ENCODE measurements at regions not wholly inside any gene's neighbourhood (a gene's known extent, or its start where the extent isn't known, plus 50 kb on each side); places are given as distances from the start of the nearest gene placed in this dataset.

DNA sequence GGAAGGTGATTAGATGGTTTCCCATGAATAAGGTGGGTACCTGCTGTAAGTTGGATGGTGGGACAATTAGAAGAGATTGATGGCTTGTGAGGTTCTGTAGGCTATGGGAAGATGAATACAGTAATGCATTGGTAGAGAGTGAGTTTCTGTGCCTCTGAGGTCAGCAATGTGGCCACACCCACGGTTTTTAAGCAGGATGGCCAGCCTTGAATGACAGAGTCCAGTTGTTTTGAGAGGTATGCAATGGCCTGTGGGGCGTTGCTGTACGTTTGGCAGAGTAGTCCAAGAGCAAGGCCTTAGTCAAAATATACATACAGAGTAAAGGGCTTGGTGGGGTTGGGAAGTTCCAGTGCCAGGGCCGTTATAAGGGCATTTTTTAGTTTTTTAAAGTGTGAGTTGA is 235.6 kb upstream of the C9orf72 start:
- H3K27me3 ChIP-seq (ENCODE audit: control insufficient read depth, insufficient read depth, low read length) = no peaks in the 10 kb centered on the region
- Mint-ChIP-seq H3K27me3 (ENCODE audit: low read depth in 2 of 2) (no peaks in the 10 kb centered on the region), H3K4me1 (no peaks in the 10 kb centered on the region), H3K36me3 (no peaks in the 10 kb centered on the region), H3K4me3 (no peak overlapping the region), H3K27ac (no peak overlapping the region), H3K9me3 (peaks cover 4 to 15% of the 10 kb centered on the region in 2 donors)
- 53% methylated on average over 4 of the region's 4 CpGs for WGBS (ENCODE audit: insufficient coverage)
- ATAC-seq = no peak
- H3K27ac ChIP-seq (ENCODE audit: low read length) = no peak overlapping the region
- TF ChIP-seq, protein P1, sequence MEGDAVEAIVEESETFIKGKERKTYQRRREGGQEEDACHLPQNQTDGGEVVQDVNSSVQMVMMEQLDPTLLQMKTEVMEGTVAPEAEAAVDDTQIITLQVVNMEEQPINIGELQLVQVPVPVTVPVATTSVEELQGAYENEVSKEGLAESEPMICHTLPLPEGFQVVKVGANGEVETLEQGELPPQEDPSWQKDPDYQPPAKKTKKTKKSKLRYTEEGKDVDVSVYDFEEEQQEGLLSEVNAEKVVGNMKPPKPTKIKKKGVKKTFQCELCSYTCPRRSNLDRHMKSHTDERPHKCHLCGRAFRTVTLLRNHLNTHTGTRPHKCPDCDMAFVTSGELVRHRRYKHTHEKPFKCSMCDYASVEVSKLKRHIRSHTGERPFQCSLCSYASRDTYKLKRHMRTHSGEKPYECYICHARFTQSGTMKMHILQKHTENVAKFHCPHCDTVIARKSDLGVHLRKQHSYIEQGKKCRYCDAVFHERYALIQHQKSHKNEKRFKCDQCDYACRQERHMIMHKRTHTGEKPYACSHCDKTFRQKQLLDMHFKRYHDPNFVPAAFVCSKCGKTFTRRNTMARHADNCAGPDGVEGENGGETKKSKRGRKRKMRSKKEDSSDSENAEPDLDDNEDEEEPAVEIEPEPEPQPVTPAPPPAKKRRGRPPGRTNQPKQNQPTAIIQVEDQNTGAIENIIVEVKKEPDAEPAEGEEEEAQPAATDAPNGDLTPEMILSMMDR (IDR thresholded peaks at IDR 0.05) = no peak
- H3K4me3 ChIP-seq (ENCODE audit: low read length) = no peak overlapping the region
- intact Hi-C loops (cut with micrococcal nuclease) = no loop called here
- DNase-seq = no peak
- no peaks in the 10 kb centered on the region for H3K36me3 ChIP-seq (ENCODE audit: control insufficient read depth, insufficient read depth, low read length)
- no peaks in the 10 kb centered on the region for H3K9me3 ChIP-seq (ENCODE audit: control insufficient read depth, insufficient read depth, low read length)
- no peaks in the 10 kb centered on the region for H3K4me1 ChIP-seq (ENCODE audit: control insufficient read depth, insufficient read depth, low read length)

DNA sequence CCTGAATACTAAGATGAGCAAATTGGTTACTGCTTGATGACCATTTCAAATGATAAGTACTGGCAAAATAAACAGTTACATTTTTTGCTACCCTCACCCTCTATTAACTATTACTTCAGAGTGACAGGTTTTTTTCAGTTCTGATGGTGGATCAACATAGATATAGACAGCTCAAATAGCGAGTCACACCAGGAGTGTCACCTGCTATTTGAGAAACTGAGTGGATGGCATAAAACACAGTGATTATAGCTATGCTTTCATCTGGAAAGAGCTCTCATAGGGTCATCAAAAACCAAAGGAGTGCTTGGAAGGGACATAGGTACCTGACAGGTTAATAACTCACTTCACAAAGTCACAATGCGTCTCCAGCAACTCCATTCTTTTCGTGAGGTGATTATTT is 244.5 kb upstream of the C9orf72 start:
- Histone ChIP-seq H3K4me1 (ENCODE audit: control insufficient read depth, insufficient read depth, low read length) (no peaks in the 10 kb centered on the region), H3K27ac (ENCODE audit: low read length) (no peak overlapping the region), H3K36me3 (ENCODE audit: control insufficient read depth, insufficient read depth, low read length) (no peaks in the 10 kb centered on the region), H3K9me3 (ENCODE audit: control insufficient read depth, insufficient read depth, low read length) (no peaks in the 10 kb centered on the region), H3K4me3 (ENCODE audit: low read length) (no peak overlapping the region), H3K27me3 (ENCODE audit: control insufficient read depth, insufficient read depth, low read length) (no peaks in the 10 kb centered on the region)
- Mint-ChIP-seq H3K4me1 (no peaks in the 10 kb centered on the region), H3K36me3 (no peaks in the 10 kb centered on the region), H3K27ac (no peak overlapping the region), H3K4me3 (no peak overlapping the region), H3K9me3 (peaks cover 5 to 12% of the 10 kb centered on the region in 2 donors), H3K27me3 (ENCODE audit: low read depth in 2 of 2) (no peaks in the 10 kb centered on the region)
- DNase-seq = no peak
- WGBS (ENCODE audit: insufficient coverage) = 90% methylated on average over 3 of the region's 3 CpGs
- intact Hi-C loops (cut with micrococcal nuclease) = no loop called here
- TF ChIP-seq, protein P1 (IDR thresholded peaks at IDR 0.05) = no peak
- no peak for ATAC-seq

DNA sequence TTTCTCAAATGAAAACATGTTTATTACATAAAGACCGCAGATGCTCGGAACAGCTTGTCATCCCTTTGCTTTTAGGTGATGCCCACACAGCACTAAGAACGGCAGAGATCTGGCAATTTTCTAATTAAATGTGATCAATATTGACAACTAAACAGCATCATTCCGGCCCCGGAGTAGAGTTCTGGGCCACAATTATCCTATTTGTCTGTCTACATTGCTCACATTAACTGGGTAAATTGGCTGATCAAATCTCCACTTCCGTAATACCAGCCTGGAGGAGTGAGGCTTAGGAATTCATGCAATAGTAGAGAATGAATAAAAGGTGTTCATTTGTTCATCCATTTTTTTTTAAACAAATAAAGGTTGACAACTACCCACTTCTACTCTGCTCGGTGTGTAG is 245.1 kb upstream of the C9orf72 start:
- Histone ChIP-seq H3K27ac (ENCODE audit: low read length) (no peak overlapping the region), H3K36me3 (ENCODE audit: control insufficient read depth, insufficient read depth, low read length) (no peaks in the 10 kb centered on the region), H3K9me3 (ENCODE audit: control insufficient read depth, insufficient read depth, low read length) (no peaks in the 10 kb centered on the region), H3K4me3 (ENCODE audit: low read length) (no peak overlapping the region), H3K27me3 (ENCODE audit: control insufficient read depth, insufficient read depth, low read length) (no peaks in the 10 kb centered on the region), H3K4me1 (ENCODE audit: control insufficient read depth, insufficient read depth, low read length) (no peaks in the 10 kb centered on the region)
- H3K27ac Mint-ChIP-seq = no peak overlapping the region
- intact Hi-C loops (cut with micrococcal nuclease) = no loop called here
- DNase-seq (no peak), ATAC-seq (no peak)
- no peaks in the 10 kb centered on the region for H3K27me3 Mint-ChIP-seq (ENCODE audit: low read depth in 2 of 2)
- no peak overlapping the region for H3K4me3 Mint-ChIP-seq
- H3K4me1 Mint-ChIP-seq = no peaks in the 10 kb centered on the region
- WGBS (ENCODE audit: insufficient coverage) = 88% methylated on average over 5 of the region's 7 CpGs
- TF ChIP-seq, protein P1 (IDR thresholded peaks at IDR 0.05) = no peak
- no peaks in the 10 kb centered on the region for H3K36me3 Mint-ChIP-seq
- H3K9me3 Mint-ChIP-seq = peaks cover 3 to 8% of the 10 kb centered on the region in 2 donors

DNA sequence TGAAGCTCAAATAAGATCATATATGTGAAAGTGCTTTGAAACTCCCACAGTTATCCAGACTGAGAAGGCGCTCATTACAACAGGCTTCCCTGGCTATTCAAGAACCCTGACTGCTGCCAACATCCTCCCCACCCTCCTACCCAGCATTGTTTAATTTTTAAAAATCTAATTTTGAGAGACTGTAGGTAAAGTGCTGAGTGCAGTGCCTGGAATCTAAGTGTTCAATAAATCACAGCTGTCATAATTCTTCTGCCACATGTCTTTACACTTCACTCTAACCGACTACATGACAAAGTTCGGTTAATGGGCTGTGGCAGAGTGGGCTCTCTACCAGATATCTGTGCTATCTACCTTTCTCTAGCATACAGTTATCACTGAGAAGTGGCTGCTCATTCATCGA is 255.6 kb upstream of the C9orf72 start:
- no peaks in the 10 kb centered on the region for H3K36me3 ChIP-seq (ENCODE audit: control insufficient read depth, insufficient read depth, low read length)
- H3K27me3 Mint-ChIP-seq (ENCODE audit: low read depth in 2 of 2) = no peaks in the 10 kb centered on the region
- H3K36me3 Mint-ChIP-seq = no peaks in the 10 kb centered on the region
- peaks cover 2% of the 10 kb centered on the region in 2 donors for H3K9me3 Mint-ChIP-seq
- H3K4me1 ChIP-seq (ENCODE audit: control insufficient read depth, insufficient read depth, low read length) = no peaks in the 10 kb centered on the region
- no peaks in the 10 kb centered on the region for H3K27me3 ChIP-seq (ENCODE audit: control insufficient read depth, insufficient read depth, low read length)
- TF ChIP-seq, protein P1 (IDR thresholded peaks at IDR 0.05) = no peak
- WGBS (ENCODE audit: insufficient coverage) = 94% methylated on average over 4 of the region's 4 CpGs
- H3K27ac ChIP-seq (ENCODE audit: low read length) = no peak overlapping the region
- H3K9me3 ChIP-seq (ENCODE audit: control insufficient read depth, insufficient read depth, low read length) = no peaks in the 10 kb centered on the region
- DNase-seq (no peak), ATAC-seq (no peak)
- no peak overlapping the region for H3K4me3 ChIP-seq (ENCODE audit: low read length)
- H3K4me3 Mint-ChIP-seq = no peak overlapping the region
- no peaks in the 10 kb centered on the region for H3K4me1 Mint-ChIP-seq
- intact Hi-C loops (cut with micrococcal nuclease) = no loop called here
- no peak overlapping the region for H3K27ac Mint-ChIP-seq
